HG03378 (cell line): ENCODE measurements at regions not wholly inside any gene's neighbourhood (a gene's known extent, or its start where the extent isn't known, plus 50 kb on each side); places are given as distances from the start of the nearest gene placed in this dataset.
"Not testable (repeated sequence)": the region's sequence is repeated elsewhere in the genome, so short reads cannot be mapped to it uniquely, and the experiment has no call there.

Experiments
- ATAC-seq: cut with Tn5 transposase; IDR thresholded peaks from one replicate; pipeline ENCODE4 v1.9.1; 2021; ENCODE audit warnings: mild to moderate bottlenecking, moderate library complexity; ENCODE audit not compliant: unreplicated experiment

GRCh38 chr5:115439042-115439441 lies 105.5 kb downstream of the FEM1C start:
- no peak for ATAC-seq

DNA sequence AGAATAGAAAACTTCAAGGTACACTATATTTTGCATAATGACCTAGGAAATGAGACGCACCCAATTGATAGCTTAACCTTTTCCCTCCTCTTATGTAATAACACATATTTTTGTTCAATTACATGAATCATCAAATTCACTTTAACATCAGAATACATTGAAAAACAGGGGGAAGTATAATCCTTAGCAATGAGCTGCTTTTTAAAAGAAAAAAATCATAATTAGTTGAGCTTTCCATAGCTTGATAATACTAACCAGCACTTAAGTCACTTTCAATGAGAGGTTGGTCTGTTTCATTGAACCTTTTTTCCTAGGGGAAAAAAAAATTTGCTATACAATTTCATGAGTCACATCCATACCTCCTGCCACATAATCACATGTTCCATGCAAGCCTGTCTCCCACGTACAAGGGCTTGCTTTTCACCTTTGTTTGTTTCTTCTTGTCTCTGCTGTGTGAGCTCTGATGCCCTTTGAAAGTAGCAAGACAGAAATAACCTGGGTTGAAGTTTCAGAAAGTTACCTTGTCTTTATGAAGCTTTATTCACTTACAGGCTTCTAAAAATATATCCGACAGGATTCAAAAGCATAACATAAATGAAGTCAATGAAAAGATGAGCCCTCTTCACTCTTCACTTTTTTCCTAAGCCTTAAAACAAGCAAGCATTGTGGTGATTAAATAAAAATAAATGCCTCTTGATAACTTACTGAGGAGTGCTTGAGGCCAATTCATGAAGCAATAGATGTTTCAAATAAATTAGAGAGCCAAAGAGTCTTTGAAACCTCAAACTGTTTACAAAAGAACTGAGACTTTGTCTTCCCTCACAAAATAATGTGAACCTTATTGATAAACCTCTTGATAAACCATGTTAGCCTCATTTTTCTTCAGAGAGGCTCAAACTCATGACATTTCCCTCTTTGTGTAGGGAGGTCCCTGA lies 108.5 kb downstream of the FEM1C start:
- no peak for ATAC-seq

GRCh38 chr5:115435065-115435777 lies 109.4 kb downstream of the FEM1C start:
- no peak for ATAC-seq

GRCh38 chr5:115433918-115434317 lies 110.7 kb downstream of the FEM1C start:
- ATAC-seq = no peak

DNA sequence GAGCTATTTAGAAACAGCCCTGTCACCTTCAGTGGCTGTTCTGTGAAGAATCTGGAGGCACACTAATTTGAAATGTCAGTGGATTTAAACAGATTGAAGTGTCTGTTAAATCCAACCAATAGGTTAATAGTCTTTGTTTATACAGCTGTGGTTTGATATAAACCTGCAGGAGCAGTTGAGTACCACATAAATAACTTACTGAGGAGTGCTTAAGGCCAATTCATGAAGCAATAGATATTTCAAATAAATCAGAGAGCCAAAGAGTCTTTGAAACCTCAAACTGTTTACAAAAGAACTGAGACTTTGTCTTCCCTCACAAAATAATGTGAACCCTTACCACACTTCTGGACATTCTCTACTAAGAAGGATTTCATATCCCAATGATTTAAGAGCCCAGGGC lies 111.9 kb downstream of the FEM1C start:
- ATAC-seq = no peak

DNA sequence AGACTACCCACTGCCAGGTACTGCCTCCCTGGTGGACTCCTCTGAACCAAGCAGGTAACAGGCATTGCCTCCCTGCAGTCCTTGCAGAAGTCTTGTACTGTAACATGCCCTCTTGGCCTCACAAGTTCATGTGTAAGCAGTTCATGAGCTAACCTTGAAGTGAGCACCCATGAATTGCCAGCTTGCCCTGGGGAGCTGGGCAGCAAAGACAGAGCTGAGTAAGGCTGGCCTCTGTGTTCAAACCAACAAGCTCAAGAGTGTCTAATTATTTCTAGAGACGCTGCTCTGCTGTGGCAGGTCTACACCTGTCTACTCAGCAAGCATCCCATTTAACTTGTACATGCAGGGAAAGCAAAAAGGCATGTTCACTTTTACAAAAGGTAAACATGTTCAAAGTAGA lies 113.5 kb downstream of the FEM1C start:
- no peak for ATAC-seq

GRCh38 chr5:115430374-115430773 lies 114.2 kb downstream of the FEM1C start:
- no peak for ATAC-seq

DNA sequence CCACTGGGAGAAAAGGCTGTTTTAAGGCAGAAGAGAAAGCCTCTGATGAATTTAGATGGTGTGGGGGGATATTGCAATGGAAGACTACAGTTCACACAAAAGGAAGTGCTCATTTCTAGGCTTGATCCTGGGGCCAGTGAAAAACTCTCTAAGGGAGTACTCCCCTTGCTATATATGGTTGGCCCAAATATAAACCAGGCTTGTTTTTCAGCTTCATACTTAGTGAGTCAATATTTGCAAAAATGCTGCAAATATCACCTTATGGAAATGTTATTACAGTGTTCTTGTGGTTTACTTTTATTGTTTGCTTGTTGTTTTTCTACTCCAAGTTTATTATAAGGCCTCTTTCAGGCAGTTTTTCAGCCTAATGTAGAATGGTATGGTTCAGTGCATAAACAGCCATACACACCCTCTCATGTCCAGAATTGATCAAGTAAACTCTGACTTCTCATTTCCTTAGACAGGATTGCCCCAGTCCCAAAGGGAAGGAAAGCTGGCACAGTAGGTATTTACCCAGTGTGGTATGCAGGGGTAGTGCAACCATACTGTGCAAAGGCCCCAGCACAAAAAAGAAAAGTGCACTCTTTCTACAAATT lies 115.1 kb downstream of the FEM1C start:
- ATAC-seq = no peak

DNA sequence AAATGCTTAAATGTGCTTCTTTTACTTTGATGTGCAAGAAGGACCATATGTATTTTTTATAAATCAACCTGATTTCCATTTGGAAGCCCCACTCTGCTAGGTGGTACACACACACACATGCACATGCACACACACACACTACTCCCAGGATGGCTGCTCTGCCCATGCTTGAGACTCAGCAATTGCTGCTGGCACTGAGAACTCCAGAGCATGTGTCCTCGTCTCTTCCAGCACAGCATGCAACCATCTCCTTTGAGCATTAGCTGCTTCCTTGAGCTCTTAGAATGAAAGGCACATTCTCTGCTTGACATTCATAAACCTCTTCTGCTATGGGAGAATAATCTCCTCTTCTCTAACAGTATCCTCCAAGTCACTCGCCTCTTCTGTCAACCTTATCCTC lies 115.9 kb downstream of the FEM1C start:
- ATAC-seq = no peak

DNA sequence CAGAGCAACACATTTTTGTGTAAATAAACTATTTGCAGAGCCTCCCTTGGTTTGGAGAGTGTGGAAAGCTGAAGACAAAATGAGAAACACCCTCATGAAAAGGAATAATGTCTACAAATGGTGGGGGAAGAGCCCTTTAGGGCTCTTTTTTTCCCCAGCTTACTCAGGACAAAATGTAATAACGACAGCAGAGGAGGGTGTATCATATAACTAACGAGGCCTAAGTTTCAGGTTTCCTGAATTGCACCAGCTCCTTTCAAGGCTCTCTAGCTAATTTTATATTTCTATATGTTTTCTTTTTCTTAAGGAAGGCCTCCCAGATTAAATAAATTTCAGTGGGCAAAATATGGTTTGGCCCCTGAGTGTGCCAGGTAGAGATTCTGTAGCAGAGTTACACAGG lies 116.3 kb downstream of the FEM1C start:
- ATAC-seq = no peak

GRCh38 chr5:115424446-115424845 lies 120.1 kb downstream of the FEM1C start:
- no peak for ATAC-seq

DNA sequence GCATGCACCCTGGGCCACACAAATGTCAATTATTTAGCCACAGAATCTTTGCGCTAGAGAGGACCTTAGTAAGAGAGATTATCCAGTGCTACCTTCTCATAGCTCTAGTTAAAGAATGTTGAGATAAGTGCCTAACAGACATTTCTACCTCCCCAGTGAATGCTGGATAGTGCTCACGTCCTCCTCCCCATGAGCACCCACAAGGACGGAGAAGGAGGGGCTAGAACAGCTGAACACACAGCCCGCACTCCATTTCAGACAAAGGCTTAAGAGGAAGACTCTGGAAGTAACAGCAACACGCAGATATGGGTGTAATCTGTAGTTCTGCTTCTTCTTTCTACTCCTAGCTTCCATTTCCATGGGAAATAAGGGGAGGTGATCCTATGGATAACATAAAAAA lies 120.5 kb downstream of the FEM1C start:
- no peak for ATAC-seq

DNA sequence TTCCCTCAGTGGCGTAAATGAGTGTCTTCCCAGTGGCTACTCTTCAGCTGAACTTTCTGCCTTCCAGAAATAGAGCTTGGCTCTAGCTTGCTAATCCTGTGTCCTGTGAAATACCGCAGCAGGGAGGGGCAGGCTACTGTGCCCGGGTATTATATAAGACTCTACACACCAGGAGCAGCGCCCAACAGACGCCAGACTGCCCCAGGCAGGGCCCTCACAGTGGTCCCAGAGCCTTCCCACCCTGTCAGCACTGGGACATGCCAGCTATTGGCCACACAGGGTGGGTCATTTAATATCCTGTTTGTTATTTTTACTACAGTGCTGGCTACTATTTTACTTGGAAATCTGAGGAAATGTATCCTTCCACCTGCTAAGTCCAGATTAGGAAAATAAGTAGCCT lies 121.0 kb downstream of the FEM1C start:
- ATAC-seq = no peak

- ATAC-seq = no peak
Observed at GRCh38 chr5:115423051-115423450, 121.5 kb downstream of the FEM1C start.

GRCh38 chr5:115420812-115421211 lies 123.8 kb downstream of the FEM1C start:
- ATAC-seq = not testable (repeated sequence)

DNA sequence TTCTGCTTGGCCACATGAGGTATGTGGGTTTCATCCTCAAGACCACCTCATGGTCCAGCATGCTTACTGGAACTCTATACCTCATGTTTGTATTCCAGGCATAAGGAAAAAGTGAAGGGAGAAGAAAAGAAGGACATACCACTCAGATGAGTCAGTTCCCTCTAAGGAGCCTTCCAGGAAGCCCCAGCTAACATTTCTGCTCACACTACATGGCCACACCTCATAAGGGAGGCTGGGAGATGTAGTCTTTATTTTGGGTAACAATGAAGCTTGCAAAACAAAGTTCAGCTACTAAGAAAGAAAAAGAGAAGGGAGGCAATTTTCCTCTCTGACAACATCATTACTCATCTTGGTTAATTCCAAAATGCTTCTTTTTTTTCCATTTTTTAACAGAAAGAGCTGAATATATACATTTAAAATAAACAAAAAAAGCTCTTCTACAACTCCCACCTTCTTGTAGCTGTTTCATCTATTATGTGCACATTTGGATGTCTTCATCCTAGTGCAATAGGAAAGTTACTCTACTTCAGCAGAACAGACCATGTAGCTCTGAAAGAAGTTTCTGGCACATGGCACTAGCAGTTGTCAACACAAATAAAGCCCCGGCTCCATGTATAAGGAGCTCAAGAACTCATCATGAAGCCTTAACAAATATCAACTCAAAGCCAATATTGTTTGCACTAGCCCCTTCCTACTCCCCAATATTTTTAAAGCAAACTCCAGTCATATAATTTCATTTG lies 123.6 kb upstream of the CCDC112 start:
- ATAC-seq = no peak

DNA sequence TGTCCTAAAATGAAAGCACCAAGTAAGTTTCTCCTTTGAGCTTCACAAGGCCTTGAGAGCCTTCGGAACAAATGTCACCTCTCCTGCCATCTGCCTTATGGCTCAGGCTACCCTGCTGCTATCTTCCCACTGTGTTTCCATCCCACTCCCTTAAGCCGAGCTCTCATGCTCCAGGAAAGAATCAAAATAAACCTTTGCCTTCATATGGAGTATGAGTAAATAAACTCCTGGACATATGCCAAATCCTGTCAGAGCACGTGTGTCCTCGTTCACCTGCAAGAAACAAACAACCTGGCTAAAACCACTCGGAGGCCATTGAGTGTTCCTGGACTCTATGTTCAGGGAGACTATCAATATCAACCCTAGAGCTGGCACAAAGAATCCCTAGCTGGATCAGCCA lies 122.3 kb upstream of the CCDC112 start:
- no peak for ATAC-seq

- ATAC-seq = no peak
Observed at GRCh38 chr5:115417076-115417475, 120.6 kb upstream of the CCDC112 start.

DNA sequence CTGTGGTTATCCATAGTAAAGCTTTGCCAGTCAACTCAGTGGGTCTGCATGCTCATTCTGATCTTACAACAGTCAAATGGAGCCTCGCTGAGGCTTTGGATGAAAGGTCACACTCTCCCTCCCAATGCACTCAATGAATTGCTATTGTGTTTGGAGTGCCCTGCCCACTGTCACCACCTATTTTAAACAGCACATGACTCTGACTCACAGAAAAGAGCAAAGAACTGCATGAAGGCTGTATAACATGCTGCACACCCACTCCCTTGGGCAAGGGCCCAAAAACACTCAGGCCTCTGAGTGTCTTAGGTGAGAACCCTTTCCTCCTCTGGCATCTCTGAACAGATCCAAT lies 118.7 kb upstream of the CCDC112 start:
- ATAC-seq = peak; percentile 59

DNA sequence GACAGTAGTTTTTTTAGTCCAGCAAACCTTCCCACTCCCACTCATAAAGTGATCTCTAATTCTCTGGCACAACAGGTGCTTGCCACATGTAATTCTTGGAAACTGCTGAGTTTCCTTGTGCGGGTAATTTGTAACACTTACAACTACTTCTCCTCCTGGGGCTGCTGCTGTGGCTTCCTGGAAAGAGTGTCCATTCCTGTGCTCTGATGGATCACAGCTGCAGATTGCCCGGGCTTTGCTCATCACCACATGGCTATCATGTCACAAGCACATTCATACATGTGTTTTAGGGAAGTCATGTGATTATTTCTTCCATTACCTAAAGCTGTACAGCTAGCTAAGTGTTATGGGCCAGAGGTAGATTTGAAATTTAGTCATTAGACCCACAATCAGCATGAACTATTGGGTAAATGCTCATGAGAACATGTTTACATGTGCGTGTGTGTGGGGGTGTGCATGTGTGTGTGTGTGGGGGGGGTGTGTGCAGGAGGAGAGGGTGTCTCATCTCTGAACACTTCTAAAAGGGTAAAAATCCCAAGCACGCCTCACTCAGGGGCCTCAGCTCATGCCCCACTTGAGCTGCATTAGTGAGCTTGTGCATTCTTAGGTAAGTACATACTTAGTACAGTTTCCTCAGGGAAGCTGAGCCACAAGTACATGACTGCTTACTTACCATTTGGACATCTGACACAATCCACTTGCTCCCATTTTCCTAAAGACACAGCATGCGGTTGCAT lies 118.1 kb upstream of the CCDC112 start:
- peak; percentile 23 for ATAC-seq

- ATAC-seq = no peak
Observed at GRCh38 chr5:115413651-115414050, 117.2 kb upstream of the CCDC112 start.
